ENCODE measurements at regions not wholly inside any gene's neighbourhood (a gene's known extent, or its start where the extent isn't known, plus 50 kb on each side); places are given as distances from the start of the nearest gene placed in this dataset.

GRCh38 chr13:50410921-50411746 is 395.9 kb downstream of the KCNRG start:
- Histone ChIP-seq H3K36me3 (no peaks in the 10 kb centered on the region), H3K4me3 (no peak overlapping the region), H3K27ac (no peak overlapping the region), H3K27me3 (no peaks in the 10 kb centered on the region), H3K4me1 (no peaks in the 10 kb centered on the region), H3K9me3 (no peaks in the 10 kb centered on the region)
- peak in 1 of 4 donors; percentile 20 for ATAC-seq
- no peak for TF ChIP-seq POLR2A (IDR thresholded peaks at IDR 0.05)
- TF ChIP-seq, protein P1, sequence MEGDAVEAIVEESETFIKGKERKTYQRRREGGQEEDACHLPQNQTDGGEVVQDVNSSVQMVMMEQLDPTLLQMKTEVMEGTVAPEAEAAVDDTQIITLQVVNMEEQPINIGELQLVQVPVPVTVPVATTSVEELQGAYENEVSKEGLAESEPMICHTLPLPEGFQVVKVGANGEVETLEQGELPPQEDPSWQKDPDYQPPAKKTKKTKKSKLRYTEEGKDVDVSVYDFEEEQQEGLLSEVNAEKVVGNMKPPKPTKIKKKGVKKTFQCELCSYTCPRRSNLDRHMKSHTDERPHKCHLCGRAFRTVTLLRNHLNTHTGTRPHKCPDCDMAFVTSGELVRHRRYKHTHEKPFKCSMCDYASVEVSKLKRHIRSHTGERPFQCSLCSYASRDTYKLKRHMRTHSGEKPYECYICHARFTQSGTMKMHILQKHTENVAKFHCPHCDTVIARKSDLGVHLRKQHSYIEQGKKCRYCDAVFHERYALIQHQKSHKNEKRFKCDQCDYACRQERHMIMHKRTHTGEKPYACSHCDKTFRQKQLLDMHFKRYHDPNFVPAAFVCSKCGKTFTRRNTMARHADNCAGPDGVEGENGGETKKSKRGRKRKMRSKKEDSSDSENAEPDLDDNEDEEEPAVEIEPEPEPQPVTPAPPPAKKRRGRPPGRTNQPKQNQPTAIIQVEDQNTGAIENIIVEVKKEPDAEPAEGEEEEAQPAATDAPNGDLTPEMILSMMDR (IDR thresholded peaks at IDR 0.05) = no peak
- DNase-seq = no peak
- intact Hi-C loops (cut with DNase I) = no loop called here
- WGBS (ENCODE audit: insufficient coverage, low coverage, low lambda C conversion rate, missing lambda C conversion rate) = 45% methylated on average over 1 of the region's 5 CpGs

DNA sequence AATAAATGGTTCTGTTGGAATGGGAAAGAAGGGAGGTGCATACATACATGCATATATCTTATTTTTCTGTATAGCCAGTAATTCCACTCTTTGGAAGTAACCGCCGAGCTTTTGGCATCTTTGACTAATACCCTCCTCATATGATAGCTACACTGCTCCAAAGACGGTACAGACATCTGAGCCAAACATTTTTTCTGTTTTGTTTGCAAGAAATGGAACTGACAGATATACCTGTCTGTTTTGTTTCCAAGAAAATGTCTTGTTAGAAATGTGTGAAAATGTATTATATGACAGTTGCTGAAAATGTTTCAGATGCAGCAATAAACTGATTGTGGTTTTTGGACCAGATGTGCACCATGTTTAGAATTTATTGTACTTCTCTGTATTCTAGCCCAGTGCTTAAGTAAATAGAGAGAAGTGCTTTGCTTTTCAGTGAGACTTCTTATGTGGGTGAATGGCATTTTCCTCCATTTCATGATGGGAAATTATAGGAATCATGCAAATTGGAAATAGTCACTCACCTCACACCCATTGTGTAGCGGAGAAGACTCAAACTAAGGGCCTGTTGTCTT is 396.9 kb downstream of the KCNRG start:
- no peak for ATAC-seq
- WGBS (ENCODE audit: insufficient coverage, low coverage, low lambda C conversion rate, missing lambda C conversion rate) = 95% methylated on average over 4 of the region's 4 CpGs

GRCh38 chr13:50414640-50415039 is 399.4 kb downstream of the KCNRG start:
- Histone ChIP-seq H3K9me3 (no peaks in the 10 kb centered on the region), H3K4me3 (no peak overlapping the region), H3K27me3 (no peaks in the 10 kb centered on the region), H3K36me3 (no peaks in the 10 kb centered on the region), H3K27ac (no peak overlapping the region), H3K4me1 (no peaks in the 10 kb centered on the region)
- WGBS (ENCODE audit: insufficient coverage, low coverage, low lambda C conversion rate, missing lambda C conversion rate) = 79% methylated on average over 1 of the region's 1 CpG
- DNase-seq = no peak
- no peak for TF ChIP-seq POLR2A (IDR thresholded peaks at IDR 0.05)
- TF ChIP-seq, protein P1 (IDR thresholded peaks at IDR 0.05) = no peak
- ATAC-seq = no peak
- intact Hi-C loops (cut with DNase I) = no loop called here

More for the DNA sequence above, 396.9 kb downstream of the KCNRG start:
- TF ChIP-seq, protein P1 (IDR thresholded peaks at IDR 0.05) = no peak
- TF ChIP-seq POLR2A (IDR thresholded peaks at IDR 0.05) = no peak
- Histone ChIP-seq H3K4me3 (no peak overlapping the region), H3K27ac (no peak overlapping the region), H3K4me1 (no peaks in the 10 kb centered on the region), H3K9me3 (no peaks in the 10 kb centered on the region), H3K36me3 (no peaks in the 10 kb centered on the region), H3K27me3 (no peaks in the 10 kb centered on the region)
- intact Hi-C loops (cut with DNase I) = no loop called here
- no peak for DNase-seq

- DNase-seq = no peak
- ATAC-seq = no peak
- no peak for TF ChIP-seq POLR2A (IDR thresholded peaks at IDR 0.05)
- TF ChIP-seq, protein P1 (IDR thresholded peaks at IDR 0.05) = no peak
- 93% methylated on average over 2 of the region's 3 CpGs for whole genome bisulfite sequencing (ENCODE audit: insufficient coverage, low coverage, low lambda C conversion rate, missing lambda C conversion rate)
- Histone ChIP-seq H3K4me1 (no peaks in the 10 kb centered on the region), H3K27me3 (no peaks in the 10 kb centered on the region), H3K4me3 (no peak overlapping the region), H3K27ac (no peak overlapping the region), H3K9me3 (no peaks in the 10 kb centered on the region), H3K36me3 (no peaks in the 10 kb centered on the region)
- intact Hi-C loops (cut with DNase I) = no loop called here
These were observed 400.2 kb downstream of the KCNRG start for GRCh38 chr13:50415428-50415827.
